ENCODE measurements at regions not wholly inside any gene's neighbourhood (a gene's known extent, or its start where the extent isn't known, plus 50 kb on each side); places are given as distances from the start of the nearest gene placed in this dataset.

GRCh38 chr16:66290431-66290830 lies 76.1 kb upstream of the CDH5 start:
- TF ChIP-seq POLR2A (IDR thresholded peaks at IDR 0.05): no peak
- TF ChIP-seq, protein P1, sequence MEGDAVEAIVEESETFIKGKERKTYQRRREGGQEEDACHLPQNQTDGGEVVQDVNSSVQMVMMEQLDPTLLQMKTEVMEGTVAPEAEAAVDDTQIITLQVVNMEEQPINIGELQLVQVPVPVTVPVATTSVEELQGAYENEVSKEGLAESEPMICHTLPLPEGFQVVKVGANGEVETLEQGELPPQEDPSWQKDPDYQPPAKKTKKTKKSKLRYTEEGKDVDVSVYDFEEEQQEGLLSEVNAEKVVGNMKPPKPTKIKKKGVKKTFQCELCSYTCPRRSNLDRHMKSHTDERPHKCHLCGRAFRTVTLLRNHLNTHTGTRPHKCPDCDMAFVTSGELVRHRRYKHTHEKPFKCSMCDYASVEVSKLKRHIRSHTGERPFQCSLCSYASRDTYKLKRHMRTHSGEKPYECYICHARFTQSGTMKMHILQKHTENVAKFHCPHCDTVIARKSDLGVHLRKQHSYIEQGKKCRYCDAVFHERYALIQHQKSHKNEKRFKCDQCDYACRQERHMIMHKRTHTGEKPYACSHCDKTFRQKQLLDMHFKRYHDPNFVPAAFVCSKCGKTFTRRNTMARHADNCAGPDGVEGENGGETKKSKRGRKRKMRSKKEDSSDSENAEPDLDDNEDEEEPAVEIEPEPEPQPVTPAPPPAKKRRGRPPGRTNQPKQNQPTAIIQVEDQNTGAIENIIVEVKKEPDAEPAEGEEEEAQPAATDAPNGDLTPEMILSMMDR (IDR thresholded peaks at IDR 0.05): no peak
